ENCODE measurements at regions not wholly inside any gene's neighbourhood (a gene's known extent, or its start where the extent isn't known, plus 50 kb on each side); places are given as distances from the start of the nearest gene placed in this dataset.
"Not testable (repeated sequence)": the region's sequence is repeated elsewhere in the genome, so short reads cannot be mapped to it uniquely, and the experiment has no call there.

DNA sequence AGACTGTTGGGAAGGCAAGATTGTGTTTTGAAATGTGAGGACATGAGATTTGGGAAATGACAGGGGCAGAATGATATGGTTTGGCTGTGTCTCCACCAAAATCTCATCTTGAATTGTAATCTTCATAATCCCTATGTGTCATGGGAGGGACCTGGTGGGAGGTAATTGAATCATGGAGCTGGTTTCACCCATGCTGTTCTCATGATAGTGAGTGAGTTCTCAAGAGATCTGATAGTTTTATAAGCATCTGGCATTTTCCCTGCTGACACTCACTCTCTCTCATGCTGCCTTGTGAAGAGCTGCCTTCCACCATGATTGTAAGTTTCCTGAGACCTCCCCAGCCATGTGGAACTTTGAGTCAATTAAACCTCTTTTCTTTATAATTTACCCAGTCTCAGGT lies 406.2 kb downstream of the KIF20B start:
- TF ChIP-seq POLR2AphosphoS5, EP300 (IDR thresholded peaks at IDR 0.05): not testable (repeated sequence)
- TF ChIP-seq, protein P1, sequence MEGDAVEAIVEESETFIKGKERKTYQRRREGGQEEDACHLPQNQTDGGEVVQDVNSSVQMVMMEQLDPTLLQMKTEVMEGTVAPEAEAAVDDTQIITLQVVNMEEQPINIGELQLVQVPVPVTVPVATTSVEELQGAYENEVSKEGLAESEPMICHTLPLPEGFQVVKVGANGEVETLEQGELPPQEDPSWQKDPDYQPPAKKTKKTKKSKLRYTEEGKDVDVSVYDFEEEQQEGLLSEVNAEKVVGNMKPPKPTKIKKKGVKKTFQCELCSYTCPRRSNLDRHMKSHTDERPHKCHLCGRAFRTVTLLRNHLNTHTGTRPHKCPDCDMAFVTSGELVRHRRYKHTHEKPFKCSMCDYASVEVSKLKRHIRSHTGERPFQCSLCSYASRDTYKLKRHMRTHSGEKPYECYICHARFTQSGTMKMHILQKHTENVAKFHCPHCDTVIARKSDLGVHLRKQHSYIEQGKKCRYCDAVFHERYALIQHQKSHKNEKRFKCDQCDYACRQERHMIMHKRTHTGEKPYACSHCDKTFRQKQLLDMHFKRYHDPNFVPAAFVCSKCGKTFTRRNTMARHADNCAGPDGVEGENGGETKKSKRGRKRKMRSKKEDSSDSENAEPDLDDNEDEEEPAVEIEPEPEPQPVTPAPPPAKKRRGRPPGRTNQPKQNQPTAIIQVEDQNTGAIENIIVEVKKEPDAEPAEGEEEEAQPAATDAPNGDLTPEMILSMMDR (IDR thresholded peaks at IDR 0.05), result not testable (repeated sequence)

Data from sigmoid colon (tissue), 4 donors.